IPS DF 4.7 (cell line): ENCODE measurements at regions not wholly inside any gene's neighbourhood (a gene's known extent, or its start where the extent isn't known, plus 50 kb on each side); places are given as distances from the start of the nearest gene placed in this dataset.

Experiments used
- DNase-seq: peaks from one replicate; pipeline ENCODE4 v3.0.0-alpha.2; 2013; ENCODE audit warnings: low spot score; ENCODE audit errors: extremely low read depth

GRCh38 chr6:168884646-168885086, 369.0 kb downstream of the THBS2 start:
- DNase-seq = no peak

GRCh38 chr6:168884050-168884645, 369.5 kb downstream of the THBS2 start:
- DNase-seq = no peak

GRCh38 chr6:168883410-168884049, 370.1 kb downstream of the THBS2 start:
- DNase-seq = no peak

- DNase-seq = no peak
Observed at GRCh38 chr6:168880271-168880670, 373.4 kb downstream of the THBS2 start.

GRCh38 chr6:168877821-168878282, 375.8 kb downstream of the THBS2 start:
- no peak for DNase-seq

- no peak for DNase-seq
Observed at GRCh38 chr6:168876956-168877355, 376.7 kb downstream of the THBS2 start.

GRCh38 chr6:168875811-168876576, 377.7 kb downstream of the THBS2 start:
- DNase-seq = no peak

- DNase-seq = no peak
Observed at GRCh38 chr6:168874637-168875036, 379.0 kb downstream of the THBS2 start.

- DNase-seq = no peak
Observed at GRCh38 chr6:168873278-168874190, 380.1 kb downstream of the THBS2 start.

GRCh38 chr6:168871642-168872315, 381.9 kb downstream of the THBS2 start:
- no peak for DNase-seq

GRCh38 chr6:168870982-168871381, 382.7 kb downstream of the THBS2 start:
- DNase-seq = no peak

- no peak for DNase-seq
Observed at GRCh38 chr6:168867247-168868102, 386.2 kb downstream of the THBS2 start.

- DNase-seq = no peak
Observed at GRCh38 chr6:168866534-168866933, 387.1 kb downstream of the THBS2 start.

- DNase-seq = no peak
Observed at GRCh38 chr6:168865522-168865921, 388.1 kb downstream of the THBS2 start.

GRCh38 chr6:168864541-168865460, 388.8 kb downstream of the THBS2 start:
- DNase-seq = no peak

GRCh38 chr6:168863467-168863866, 390.2 kb downstream of the THBS2 start:
- DNase-seq = no peak

- no peak for DNase-seq
Observed at GRCh38 chr6:168862346-168862980, 391.2 kb downstream of the THBS2 start.

GRCh38 chr6:168860987-168861386, 392.7 kb downstream of the THBS2 start:
- DNase-seq = no peak
